Parathyroid adenoma (tissue), 2 donors: ENCODE measurements at regions not wholly inside any gene's neighbourhood (a gene's known extent, or its start where the extent isn't known, plus 50 kb on each side); places are given as distances from the start of the nearest gene placed in this dataset.

Experiments used
- H2AFZ ChIP-seq: fragments of 300-600 bp; sonication (generic); one replicate; pipeline ENCODE4 v1.7.0; 2017; ENCODE audit warnings: antibody characterized with exemption, mild to moderate bottlenecking
- H3K27ac ChIP-seq: fragments of 300-600 bp; sonication (generic); one replicate; pipeline ENCODE4 v1.7.0; 2017
- H3K27me3 ChIP-seq: fragments of 300-600 bp; sonication (generic); one replicate; pipeline ENCODE4 v1.7.0; 2017; ENCODE audit warnings: low read length; ENCODE audit not compliant: control insufficient read depth, insufficient read depth
- H3K36me3 ChIP-seq: fragments of 300-600 bp; sonication (generic); one replicate; pipeline ENCODE4 v1.7.0; 2017; ENCODE audit warnings: low read length; ENCODE audit not compliant: control insufficient read depth, insufficient read depth
- H3K4me1 ChIP-seq: fragments of 300-600 bp; sonication (generic); one replicate; pipeline ENCODE4 v1.7.0; 2017; ENCODE audit warnings: control low read depth
- H3K4me2 ChIP-seq: fragments of 300-600 bp; sonication (generic); one replicate; pipeline ENCODE4 v1.7.0; 2017; ENCODE audit warnings: low read length
- H3K4me3 ChIP-seq: fragments of 300-600 bp; sonication (generic); one replicate; pipeline ENCODE4 v1.7.0; 2017; ENCODE audit warnings: low read depth, low read length
- H3K79me2 ChIP-seq: fragments of 300-600 bp; sonication (generic); one replicate; pipeline ENCODE4 v1.7.0; 2017; ENCODE audit warnings: control low read depth
- H3K9ac ChIP-seq: fragments of 300-600 bp; sonication (generic); one replicate; pipeline ENCODE4 v1.7.0; 2017; ENCODE audit warnings: mild to moderate bottlenecking
- H3K9me3 ChIP-seq: fragments of 300-600 bp; sonication (generic); one replicate; pipeline ENCODE4 v1.7.0; 2017; ENCODE audit warnings: low read length; ENCODE audit not compliant: control insufficient read depth
- CTCF ChIP-seq: fragments of 300-600 bp; sonication (generic); IDR thresholded peaks from one replicate; pipeline ENCODE4 v1.7.0; 2017; ENCODE audit warnings: antibody characterized with exemption, mild to moderate bottlenecking
- donor health status: primary hyperparathyroidism.

GRCh38 chr11:92642177-92642931 is 327.1 kb upstream of the MTNR1B start:
- no peak for TF ChIP-seq CTCF
- Histone ChIP-seq H3K79me2 (no peaks in the 10 kb centered on the region), H3K27ac (no peak overlapping the region), H3K9ac (no peak overlapping the region), H3K4me1 (no peaks in the 10 kb centered on the region), H2AFZ (no peak overlapping the region), H3K9me3 (no peaks in the 10 kb centered on the region), H3K36me3 (no peaks in the 10 kb centered on the region), H3K4me2 (no peak overlapping the region), H3K27me3 (no peaks in the 10 kb centered on the region), H3K4me3 (no peak overlapping the region)

GRCh38 chr11:92643827-92644226 is 325.6 kb upstream of the MTNR1B start:
- H3K4me2 ChIP-seq = no peak overlapping the region
- H3K27ac ChIP-seq = no peak overlapping the region
- no peak for TF ChIP-seq CTCF
- H3K36me3 ChIP-seq = no peaks in the 10 kb centered on the region
- H3K4me1 ChIP-seq = no peaks in the 10 kb centered on the region
- no peak overlapping the region for H2AFZ ChIP-seq
- H3K79me2 ChIP-seq = no peaks in the 10 kb centered on the region
- H3K9me3 ChIP-seq = no peaks in the 10 kb centered on the region
- H3K4me3 ChIP-seq = no peak overlapping the region
- H3K9ac ChIP-seq = no peak overlapping the region
- H3K27me3 ChIP-seq = no peaks in the 10 kb centered on the region

- Histone ChIP-seq H3K27me3 (no peaks in the 10 kb centered on the region), H3K9ac (no peak overlapping the region), H3K4me2 (no peak overlapping the region), H3K27ac (no peak overlapping the region), H3K9me3 (no peaks in the 10 kb centered on the region), H3K4me3 (no peak overlapping the region), H3K79me2 (no peaks in the 10 kb centered on the region), H2AFZ (no peak overlapping the region), H3K36me3 (no peaks in the 10 kb centered on the region), H3K4me1 (no peaks in the 10 kb centered on the region)
- TF ChIP-seq CTCF = no peak
Measured at GRCh38 chr11:92644595-92645445, 324.6 kb upstream of the MTNR1B start.

- no peak for TF ChIP-seq CTCF
- Histone ChIP-seq H3K79me2 (no peaks in the 10 kb centered on the region), H3K36me3 (no peaks in the 10 kb centered on the region), H3K9me3 (no peaks in the 10 kb centered on the region), H3K27ac (no peak overlapping the region), H2AFZ (no peak overlapping the region), H3K27me3 (no peaks in the 10 kb centered on the region), H3K4me2 (no peak overlapping the region), H3K4me1 (no peaks in the 10 kb centered on the region), H3K4me3 (no peak overlapping the region), H3K9ac (no peak overlapping the region)
Measured at GRCh38 chr11:92651159-92651558, 318.3 kb upstream of the MTNR1B start.
